Colonic mucosa (tissue), 4 donors: ENCODE measurements at regions not wholly inside any gene's neighbourhood (a gene's known extent, or its start where the extent isn't known, plus 50 kb on each side); places are given as distances from the start of the nearest gene placed in this dataset.
"Not testable (repeated sequence)": the region's sequence is repeated elsewhere in the genome, so short reads cannot be mapped to it uniquely, and the experiment has no call there.

Experiments used
- DNase-seq: peaks from one replicate; pipeline ENCODE4 v3.0.0-alpha.2; 2020
- H3K27ac ChIP-seq: fragments of 200-600 bp; one replicate; pipeline ENCODE4 v1.8.0; 2021
- H3K27me3 ChIP-seq: fragments of 200-600 bp; one replicate; pipeline ENCODE4 v1.8.0; 2021
- H3K36me3 ChIP-seq: fragments of 200-600 bp; one replicate; pipeline ENCODE4 v1.8.0; 2021
- H3K4me1 ChIP-seq: fragments of 200-600 bp; one replicate; pipeline ENCODE4 v1.8.0; 2021; ENCODE audit warnings: mild to moderate bottlenecking
- H3K4me3 ChIP-seq: fragments of 200-600 bp; one replicate; pipeline ENCODE4 v1.8.0; 2021
- H3K9ac ChIP-seq, 2 donors: one replicate each; pipeline ENCODE4 v1.7.0; 2013; ENCODE audit warnings: control low read depth in 2 of 2, low read depth in 2 of 2, low read length in 2 of 2
- H3K9me3 ChIP-seq: fragments of 200-600 bp; one replicate; pipeline ENCODE4 v1.8.0; 2021
- intact Hi-C: fragments of 100-400 bp; cut with DNase I; formaldehyde crosslinking; loops from one replicate; pipeline ENCODE4 v1.14.1; 2022
- TF ChIP-seq, protein P1 (sequence below): fragments of 200-600 bp; IDR thresholded peaks from one replicate; pipeline ENCODE4 v1.8.0; 2022; ENCODE audit warnings: antibody characterized with exemption, mild to moderate bottlenecking
- donor health status: healthy.
- donor health status: DM: no; HTN: no; CAD: no.
- donor health status: DM: no; HTN: no; CAD: no.

DNA sequence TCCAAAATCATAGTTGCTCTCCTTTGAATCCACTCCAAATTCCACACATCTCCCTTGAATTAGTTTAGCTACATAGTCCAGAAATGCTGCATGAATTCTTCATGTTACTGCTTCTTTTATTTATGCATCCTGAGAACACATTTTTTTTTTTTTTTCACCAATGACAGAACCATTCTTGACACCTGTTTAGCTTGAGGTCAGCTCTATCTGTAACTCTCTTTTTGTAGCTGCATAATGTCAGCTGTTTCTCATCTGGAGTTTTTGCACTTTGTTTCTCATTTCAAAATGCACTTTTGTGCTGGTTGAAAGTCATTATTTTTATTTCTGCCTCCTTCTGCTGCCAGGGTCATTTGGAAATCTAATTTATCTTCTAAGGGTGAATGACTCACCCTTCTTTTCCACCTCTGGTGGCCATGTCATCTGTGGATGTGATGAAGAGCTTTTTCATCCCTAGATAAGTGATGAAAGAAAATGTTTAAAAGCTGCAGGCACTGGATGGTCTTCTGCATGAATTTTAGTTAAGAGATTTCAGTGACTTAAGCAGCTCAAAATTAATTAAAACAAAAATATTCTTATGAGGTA is 93.7 kb downstream of the JRKL start:
- Histone ChIP-seq H3K36me3 (no peaks in the 10 kb centered on the region), H3K4me3 (no peak overlapping the region), H3K4me1 (no peaks in the 10 kb centered on the region), H3K27me3 (no peaks in the 10 kb centered on the region), H3K27ac (no peak overlapping the region), H3K9ac (no peak overlapping the region), H3K9me3 (no peaks in the 10 kb centered on the region)
- intact Hi-C loops, result no loop called here
- TF ChIP-seq, protein P1, sequence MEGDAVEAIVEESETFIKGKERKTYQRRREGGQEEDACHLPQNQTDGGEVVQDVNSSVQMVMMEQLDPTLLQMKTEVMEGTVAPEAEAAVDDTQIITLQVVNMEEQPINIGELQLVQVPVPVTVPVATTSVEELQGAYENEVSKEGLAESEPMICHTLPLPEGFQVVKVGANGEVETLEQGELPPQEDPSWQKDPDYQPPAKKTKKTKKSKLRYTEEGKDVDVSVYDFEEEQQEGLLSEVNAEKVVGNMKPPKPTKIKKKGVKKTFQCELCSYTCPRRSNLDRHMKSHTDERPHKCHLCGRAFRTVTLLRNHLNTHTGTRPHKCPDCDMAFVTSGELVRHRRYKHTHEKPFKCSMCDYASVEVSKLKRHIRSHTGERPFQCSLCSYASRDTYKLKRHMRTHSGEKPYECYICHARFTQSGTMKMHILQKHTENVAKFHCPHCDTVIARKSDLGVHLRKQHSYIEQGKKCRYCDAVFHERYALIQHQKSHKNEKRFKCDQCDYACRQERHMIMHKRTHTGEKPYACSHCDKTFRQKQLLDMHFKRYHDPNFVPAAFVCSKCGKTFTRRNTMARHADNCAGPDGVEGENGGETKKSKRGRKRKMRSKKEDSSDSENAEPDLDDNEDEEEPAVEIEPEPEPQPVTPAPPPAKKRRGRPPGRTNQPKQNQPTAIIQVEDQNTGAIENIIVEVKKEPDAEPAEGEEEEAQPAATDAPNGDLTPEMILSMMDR, result no peak
- no peak for DNase-seq

GRCh38 chr11:96484361-96484760 is 94.5 kb downstream of the JRKL start:
- no peak overlapping the region for H3K27ac ChIP-seq
- DNase-seq, result no peak

GRCh38 chr11:96486890-96487611 is 97.2 kb downstream of the JRKL start:
- intact Hi-C loops, result no loop called here
- TF ChIP-seq, protein P1, result no peak
- Histone ChIP-seq H3K36me3 (no peaks in the 10 kb centered on the region), H3K9me3 (no peaks in the 10 kb centered on the region), H3K4me1 (no peaks in the 10 kb centered on the region), H3K27me3 (no peaks in the 10 kb centered on the region), H3K9ac (no peak overlapping the region), H3K27ac (no peak overlapping the region), H3K4me3 (peak overlapping the region; percentile 6)
- peak; percentile 73 for DNase-seq

More at GRCh38 chr11:96484361-96484760, 94.5 kb downstream of the JRKL start:
- H3K9me3 ChIP-seq, result no peaks in the 10 kb centered on the region
- H3K27me3 ChIP-seq, result no peaks in the 10 kb centered on the region
- H3K4me1 ChIP-seq, result no peaks in the 10 kb centered on the region
- no peak overlapping the region for H3K9ac ChIP-seq
- intact Hi-C loops, result no loop called here
- no peak overlapping the region for H3K4me3 ChIP-seq
- TF ChIP-seq, protein P1, result no peak
- no peaks in the 10 kb centered on the region for H3K36me3 ChIP-seq

DNA sequence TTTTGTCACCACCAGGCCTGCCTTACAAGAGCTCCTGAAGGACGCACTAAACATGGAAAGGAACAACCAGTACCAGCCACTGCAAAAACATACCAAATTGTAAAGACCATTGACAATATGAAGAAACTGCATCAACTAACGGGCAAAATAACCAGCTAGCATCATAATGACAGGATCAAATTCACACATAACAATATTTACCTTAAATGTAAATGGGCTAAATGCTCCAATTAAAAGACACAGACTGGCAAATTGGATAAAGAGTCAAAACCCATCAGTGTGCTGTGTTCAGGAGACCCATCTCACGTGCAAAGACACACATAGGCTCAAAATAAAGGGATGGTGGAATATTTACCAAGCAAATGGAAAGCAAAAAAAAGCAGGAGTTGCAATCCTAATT is 99.1 kb downstream of the JRKL start:
- H3K27ac ChIP-seq, intact Hi-C loops, DNase-seq, H3K27me3 ChIP-seq, H3K36me3 ChIP-seq, H3K4me3 ChIP-seq, H3K9me3 ChIP-seq, H3K4me1 ChIP-seq, H3K9ac ChIP-seq: not testable (repeated sequence)

DNA sequence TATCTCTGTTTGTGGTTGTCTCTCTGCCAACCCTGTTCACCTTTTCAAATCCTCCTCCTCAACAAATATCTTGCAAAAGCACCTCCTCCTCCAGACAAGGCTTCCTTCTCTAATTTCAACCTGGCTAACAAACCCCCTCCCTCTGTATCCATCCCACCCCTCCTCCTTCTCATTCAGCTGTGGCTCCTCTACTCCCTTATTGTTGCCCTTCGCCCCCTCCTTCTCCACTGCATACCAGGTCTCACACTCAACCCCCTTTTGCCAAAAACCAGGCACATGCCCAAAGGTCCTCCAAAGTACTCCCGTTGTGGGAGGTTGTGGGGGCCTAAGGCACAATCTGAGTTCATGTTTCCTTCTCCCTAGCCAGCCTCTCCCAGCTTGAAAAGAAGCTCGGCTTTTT is 110.6 kb downstream of the JRKL start:
- H3K27me3 ChIP-seq, result no peaks in the 10 kb centered on the region
- H3K4me3 ChIP-seq, result no peak overlapping the region
- no peaks in the 10 kb centered on the region for H3K4me1 ChIP-seq
- intact Hi-C loops, result no loop called here
- no peak for DNase-seq
- TF ChIP-seq, protein P1, result no peak
- H3K9ac ChIP-seq, result no peak overlapping the region
- H3K36me3 ChIP-seq, result no peaks in the 10 kb centered on the region
- H3K27ac ChIP-seq, result no peak overlapping the region
- H3K9me3 ChIP-seq, result no peaks in the 10 kb centered on the region

DNA sequence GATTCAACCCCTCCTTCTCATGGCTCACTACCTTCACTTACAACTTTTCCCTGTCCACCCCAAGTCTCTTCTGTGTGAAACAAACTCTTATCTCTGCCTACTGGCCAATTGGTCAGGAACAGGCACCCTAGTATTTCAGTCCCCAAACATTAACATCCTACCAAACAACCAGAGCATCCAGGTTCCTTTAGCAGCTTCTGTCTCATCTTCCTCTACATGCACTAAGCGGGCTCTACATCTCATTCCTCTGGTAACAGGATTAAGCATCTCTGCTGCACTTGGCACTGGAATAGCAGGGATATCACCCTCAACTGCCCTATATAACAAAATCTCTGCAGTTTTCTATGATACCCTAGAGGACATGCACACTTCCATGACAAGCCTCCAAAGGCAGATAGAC is 116.2 kb downstream of the JRKL start:
- H3K9ac ChIP-seq, result no peak overlapping the region
- DNase-seq, result no peak
- no peaks in the 10 kb centered on the region for H3K4me1 ChIP-seq
- H3K36me3 ChIP-seq, result no peaks in the 10 kb centered on the region
- intact Hi-C loops, result no loop called here
- H3K4me3 ChIP-seq, result no peak overlapping the region
- no peaks in the 10 kb centered on the region for H3K27me3 ChIP-seq
- no peaks in the 10 kb centered on the region for H3K9me3 ChIP-seq
- TF ChIP-seq, protein P1, result no peak
- H3K27ac ChIP-seq, result no peak overlapping the region
